ENCODE measurements at regions not wholly inside any gene's neighbourhood (a gene's known extent, or its start where the extent isn't known, plus 50 kb on each side); places are given as distances from the start of the nearest gene placed in this dataset.

GRCh38 chr5:101176605-101177004 is 273.5 kb upstream of the ST8SIA4 start:
- Histone ChIP-seq H4K8ac (replicated peaks; ENCODE audit: insufficient read length, low read depth, low read length) (no peak overlapping the region), H2BK5ac (ENCODE audit: insufficient read length, low read length) (no peak overlapping the region), H4K91ac (ENCODE audit: insufficient read length, low read depth, low read length) (no peak overlapping the region), H4K5ac (ENCODE audit: insufficient read length, low read depth, low read length) (no peak overlapping the region), H2BK15ac (ENCODE audit: low read depth, low read length) (no peak overlapping the region), H3K79me2 (ENCODE audit: insufficient read depth, low read length) (no peaks in the 10 kb centered on the region), H3K27me3 (ENCODE audit: insufficient read depth, low read length) (no peaks in the 10 kb centered on the region), H3K14ac (ENCODE audit: insufficient read depth, low read length) (no peak overlapping the region), H2BK12ac (ENCODE audit: insufficient read length, low read depth, low read length) (no peak overlapping the region), H3K56ac (ENCODE audit: insufficient read length, low read depth, low read length) (no peak overlapping the region), H3K27ac (ENCODE audit: insufficient read length, low read depth, low read length) (no peak overlapping the region), H3K18ac (ENCODE audit: insufficient read length, low read depth, low read length) (no peak overlapping the region), H2BK20ac (ENCODE audit: low read depth, low read length, poor library complexity, severe bottlenecking) (no peak overlapping the region), H3K4me2 (ENCODE audit: insufficient read depth, insufficient read length, low read length) (no peak overlapping the region), H3K4me1 (ENCODE audit: insufficient read depth, low read length) (no peaks in the 10 kb centered on the region), H3T11ph (ENCODE audit: low read length) (no peak overlapping the region), H3K23me2 (ENCODE audit: insufficient read length, low read depth, low read length, poor library complexity, severe bottlenecking) (no peaks in the 10 kb centered on the region), H2AK5ac (ENCODE audit: insufficient read length, low read length) (no peak overlapping the region), H3K9me3 (ENCODE audit: control insufficient read depth, low read depth, low read length) (peaks cover 8% of the 10 kb centered on the region), H2BK120ac (ENCODE audit: low read depth, low read length, poor library complexity, severe bottlenecking) (no peak overlapping the region), H3K23ac (ENCODE audit: insufficient read length, low read depth, low read length) (no peak overlapping the region), H3K79me1 (ENCODE audit: insufficient read depth, low read depth, low read length, poor library complexity, severe bottlenecking) (no peaks in the 10 kb centered on the region), H2AFZ (ENCODE audit: low read length) (no peak overlapping the region), H3K4ac (ENCODE audit: low read depth, low read length) (no peak overlapping the region), H3K9ac (ENCODE audit: extremely low read depth, insufficient read length, low read length) (no peak overlapping the region), H4K20me1 (ENCODE audit: control insufficient read depth, insufficient read depth, insufficient read length) (no peaks in the 10 kb centered on the region)
- peaks cover 9 to 12% of the 10 kb centered on the region in 2 experiments; a peak in 3 of 4 replicates for H3K4me1 Mint-ChIP-seq
- no CpG with 5 or more reads among the region's 3 CpGs for WGBS (ENCODE audit: extremely low coverage, insufficient read length, low lambda C conversion rate)
- peaks cover 6 to 16% (median 8%) of the 10 kb centered on the region in 3 experiments; a peak in 6 of 7 replicates for H3K36me3 Mint-ChIP-seq (ENCODE audit: insufficient read depth in 1 of 3, low read depth in 3 of 3)
- no peaks in the 10 kb centered on the region; the same call in 1 of the 2 replicates for H3K27me3 Mint-ChIP-seq (ENCODE audit: low read depth)
- no peak for DNase-seq
- no peak overlapping the region for H3K27ac Mint-ChIP-seq
- H3K4me3 Mint-ChIP-seq, result no peak overlapping the region
- TF ChIP-seq CTCF (conservative IDR thresholded peaks at IDR 0.05), result no peak
- peaks cover 18 to 21% of the 10 kb centered on the region in 2 experiments for H3K9me3 Mint-ChIP-seq

All from H9 (cell line).